ENCODE measurements at regions not wholly inside any gene's neighbourhood (a gene's known extent, or its start where the extent isn't known, plus 50 kb on each side); places are given as distances from the start of the nearest gene placed in this dataset.

- TF ChIP-seq CEBPB (IDR thresholded peaks at IDR 0.05) (no peak), USF1 (IDR thresholded peaks at IDR 0.05) (no peak), EP300 (IDR thresholded peaks at IDR 0.05; ENCODE audit: borderline replicate concordance) (no peak), MAX (IDR thresholded peaks at IDR 0.05) (no peak), TEAD4 (IDR thresholded peaks at IDR 0.05) (no peak), TAF1 (IDR thresholded peaks at IDR 0.05; ENCODE audit: low read depth) (no peak), NFIC (IDR thresholded peaks at IDR 0.05) (no peak), YY1 (IDR thresholded peaks at IDR 0.05; ENCODE audit: low read depth) (no peak), CREB1 (IDR thresholded peaks at IDR 0.05; ENCODE audit: low read depth) (no peak), RAD21 (IDR thresholded peaks at IDR 0.05; ENCODE audit: low read depth) (no peak)
- TF ChIP-seq, protein P1, sequence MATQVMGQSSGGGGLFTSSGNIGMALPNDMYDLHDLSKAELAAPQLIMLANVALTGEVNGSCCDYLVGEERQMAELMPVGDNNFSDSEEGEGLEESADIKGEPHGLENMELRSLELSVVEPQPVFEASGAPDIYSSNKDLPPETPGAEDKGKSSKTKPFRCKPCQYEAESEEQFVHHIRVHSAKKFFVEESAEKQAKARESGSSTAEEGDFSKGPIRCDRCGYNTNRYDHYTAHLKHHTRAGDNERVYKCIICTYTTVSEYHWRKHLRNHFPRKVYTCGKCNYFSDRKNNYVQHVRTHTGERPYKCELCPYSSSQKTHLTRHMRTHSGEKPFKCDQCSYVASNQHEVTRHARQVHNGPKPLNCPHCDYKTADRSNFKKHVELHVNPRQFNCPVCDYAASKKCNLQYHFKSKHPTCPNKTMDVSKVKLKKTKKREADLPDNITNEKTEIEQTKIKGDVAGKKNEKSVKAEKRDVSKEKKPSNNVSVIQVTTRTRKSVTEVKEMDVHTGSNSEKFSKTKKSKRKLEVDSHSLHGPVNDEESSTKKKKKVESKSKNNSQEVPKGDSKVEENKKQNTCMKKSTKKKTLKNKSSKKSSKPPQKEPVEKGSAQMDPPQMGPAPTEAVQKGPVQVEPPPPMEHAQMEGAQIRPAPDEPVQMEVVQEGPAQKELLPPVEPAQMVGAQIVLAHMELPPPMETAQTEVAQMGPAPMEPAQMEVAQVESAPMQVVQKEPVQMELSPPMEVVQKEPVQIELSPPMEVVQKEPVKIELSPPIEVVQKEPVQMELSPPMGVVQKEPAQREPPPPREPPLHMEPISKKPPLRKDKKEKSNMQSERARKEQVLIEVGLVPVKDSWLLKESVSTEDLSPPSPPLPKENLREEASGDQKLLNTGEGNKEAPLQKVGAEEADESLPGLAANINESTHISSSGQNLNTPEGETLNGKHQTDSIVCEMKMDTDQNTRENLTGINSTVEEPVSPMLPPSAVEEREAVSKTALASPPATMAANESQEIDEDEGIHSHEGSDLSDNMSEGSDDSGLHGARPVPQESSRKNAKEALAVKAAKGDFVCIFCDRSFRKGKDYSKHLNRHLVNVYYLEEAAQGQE (IDR thresholded peaks at IDR 0.05; ENCODE audit: low read depth) = no peak
Measured at GRCh38 chr2:238690511-238690910, 157.4 kb upstream of the TWIST2 start.

DNA sequence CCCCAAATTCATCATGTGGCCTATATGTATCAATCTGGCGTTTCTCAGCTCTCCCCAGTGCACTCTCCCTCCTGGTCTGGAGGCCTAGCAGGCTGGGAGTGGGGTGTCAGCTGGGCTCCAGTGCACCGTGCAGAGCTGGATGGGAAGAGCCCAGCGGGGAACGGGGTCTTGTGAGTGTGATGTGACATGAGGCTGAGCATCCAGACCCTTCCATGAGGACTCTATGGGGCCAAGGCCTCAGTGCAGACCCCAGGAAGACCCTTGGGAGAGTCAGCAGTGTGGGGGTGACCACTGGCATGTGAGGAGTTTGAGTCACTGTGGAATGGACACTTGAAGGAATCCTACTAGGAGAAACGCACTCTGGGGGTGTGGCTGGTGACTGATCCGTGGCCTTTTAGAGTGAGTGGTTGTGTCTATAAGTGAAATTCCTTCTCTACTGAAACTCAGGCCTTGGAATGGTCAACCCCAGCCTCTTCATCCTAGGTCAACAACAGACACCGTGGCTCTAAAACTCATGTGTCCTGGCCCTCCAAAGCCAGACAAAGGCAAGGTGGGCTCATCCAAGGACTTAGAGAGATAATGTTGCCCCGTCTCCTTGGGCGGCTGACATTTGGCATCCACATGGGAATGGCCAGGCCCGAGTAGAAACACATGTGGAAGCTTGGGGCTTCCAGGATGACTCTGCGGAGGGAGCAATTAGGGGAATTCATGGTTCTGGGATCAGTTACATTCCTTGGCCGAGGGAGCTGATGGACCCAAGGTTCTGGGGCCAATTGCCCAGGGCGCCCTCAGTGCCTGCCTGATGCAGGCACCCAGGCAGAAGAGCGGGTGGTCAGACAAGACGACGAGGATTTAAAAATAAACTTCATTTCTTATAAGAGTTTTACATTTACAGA lies 156.0 kb upstream of the TWIST2 start:
- TF ChIP-seq USF1 (IDR thresholded peaks at IDR 0.05) (no peak), ZBTB7A (IDR thresholded peaks at IDR 0.05; ENCODE audit: low read depth) (no peak), EGR1 (IDR thresholded peaks at IDR 0.05) (no peak), MAX (IDR thresholded peaks at IDR 0.05) (no peak), TCF12 (IDR thresholded peaks at IDR 0.05; ENCODE audit: low read depth) (no peak), CEBPB (IDR thresholded peaks at IDR 0.05) (no peak), EP300 (IDR thresholded peaks at IDR 0.05; ENCODE audit: borderline replicate concordance) (no peak), CREB1 (IDR thresholded peaks at IDR 0.05; ENCODE audit: low read depth) (no peak), TEAD4 (IDR thresholded peaks at IDR 0.05) (no peak), TAF1 (IDR thresholded peaks at IDR 0.05; ENCODE audit: low read depth) (no peak)

DNA sequence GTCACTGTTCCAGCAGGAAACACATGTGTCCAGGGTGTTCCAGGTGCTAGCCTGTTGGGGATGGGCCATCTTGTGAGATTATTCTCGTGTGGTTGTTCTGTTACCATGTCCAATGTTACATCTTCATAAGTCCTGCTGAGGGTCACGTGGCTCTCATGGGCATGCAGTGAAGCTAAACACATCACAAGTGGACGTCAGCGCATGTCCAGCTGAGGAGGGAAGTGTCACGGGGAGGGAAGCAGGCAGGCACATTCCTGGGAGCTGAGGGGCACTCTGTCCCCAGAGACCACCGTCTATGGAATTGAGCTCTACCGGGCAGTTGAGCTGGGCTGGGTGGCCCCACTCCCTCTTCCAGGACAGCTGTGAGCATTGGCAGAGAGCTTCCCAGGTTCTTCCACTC lies 155.3 kb upstream of the TWIST2 start:
- TF ChIP-seq EGR1 (IDR thresholded peaks at IDR 0.05) (no peak), TCF12 (IDR thresholded peaks at IDR 0.05; ENCODE audit: low read depth) (no peak), CREB1 (IDR thresholded peaks at IDR 0.05; ENCODE audit: low read depth) (no peak), MAX (IDR thresholded peaks at IDR 0.05) (no peak), ZBTB7A (IDR thresholded peaks at IDR 0.05; ENCODE audit: low read depth) (no peak), RAD21 (IDR thresholded peaks at IDR 0.05; ENCODE audit: low read depth) (no peak), USF1 (IDR thresholded peaks at IDR 0.05) (no peak), YY1 (IDR thresholded peaks at IDR 0.05; ENCODE audit: low read depth) (no peak), EP300 (IDR thresholded peaks at IDR 0.05; ENCODE audit: borderline replicate concordance) (no peak), TEAD4 (IDR thresholded peaks at IDR 0.05) (no peak), FOXM1 (IDR thresholded peaks at IDR 0.05; ENCODE audit: borderline replicate concordance, low read depth) (no peak), CEBPB (IDR thresholded peaks at IDR 0.05) (no peak), TAF1 (IDR thresholded peaks at IDR 0.05; ENCODE audit: low read depth) (no peak), NFIC (IDR thresholded peaks at IDR 0.05) (no peak)
- TF ChIP-seq, protein P1 (IDR thresholded peaks at IDR 0.05; ENCODE audit: low read depth) = no peak

DNA sequence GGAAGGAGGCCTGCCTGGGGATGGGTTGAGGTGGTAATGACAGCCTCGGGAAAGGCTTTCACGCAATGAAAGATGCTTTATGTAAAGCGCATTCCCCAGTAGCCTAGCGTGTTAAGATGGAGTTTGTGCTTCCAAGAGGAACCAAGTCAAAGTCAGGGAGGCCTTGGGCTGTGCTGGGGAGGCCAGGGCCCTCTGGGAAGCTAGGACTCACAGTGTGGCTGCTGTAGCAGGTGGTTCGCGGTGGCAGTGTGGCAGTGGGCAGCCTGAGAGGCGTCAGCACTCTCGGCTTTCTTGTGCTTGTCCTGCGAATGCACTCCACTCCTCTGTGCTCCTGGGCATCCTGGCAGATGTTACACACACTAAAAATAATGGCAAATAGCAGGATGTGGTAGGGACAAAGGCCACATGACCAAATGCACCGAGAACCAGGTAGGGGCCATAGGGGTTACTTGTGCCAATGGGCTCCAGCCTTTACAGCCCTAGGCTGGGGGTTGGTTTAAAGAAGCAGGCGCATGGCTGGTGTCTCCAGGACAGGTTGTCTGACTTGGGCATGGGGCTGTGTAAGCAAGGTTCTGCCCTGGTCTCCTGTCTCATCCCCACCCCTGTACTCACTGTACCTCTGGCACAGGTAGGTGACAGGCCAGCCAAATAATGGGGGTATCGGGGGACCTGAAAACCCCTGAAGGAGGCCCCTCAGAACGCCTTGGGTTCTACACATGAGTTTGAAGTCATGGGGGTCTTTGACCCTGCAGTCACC lies 154.4 kb upstream of the TWIST2 start:
- TF ChIP-seq FOXM1 (IDR thresholded peaks at IDR 0.05; ENCODE audit: borderline replicate concordance, low read depth) (no peak), CEBPB (IDR thresholded peaks at IDR 0.05) (no peak), NFIC (IDR thresholded peaks at IDR 0.05) (no peak), YY1 (IDR thresholded peaks at IDR 0.05; ENCODE audit: low read depth) (no peak), TEAD4 (IDR thresholded peaks at IDR 0.05) (no peak), RAD21 (IDR thresholded peaks at IDR 0.05; ENCODE audit: low read depth) (no peak), ZBTB7A (IDR thresholded peaks at IDR 0.05; ENCODE audit: low read depth) (no peak), TCF12 (IDR thresholded peaks at IDR 0.05; ENCODE audit: low read depth) (no peak), MAX (IDR thresholded peaks at IDR 0.05) (no peak), EGR1 (IDR thresholded peaks at IDR 0.05) (no peak), EP300 (IDR thresholded peaks at IDR 0.05; ENCODE audit: borderline replicate concordance) (no peak), CREB1 (IDR thresholded peaks at IDR 0.05; ENCODE audit: low read depth) (no peak), USF1 (IDR thresholded peaks at IDR 0.05) (no peak), TAF1 (IDR thresholded peaks at IDR 0.05; ENCODE audit: low read depth) (no peak)
- TF ChIP-seq, protein P1 (IDR thresholded peaks at IDR 0.05; ENCODE audit: low read depth) = no peak

All from Ishikawa (cell line).